WTC11 (cell line): ENCODE measurements at regions not wholly inside any gene's neighbourhood (a gene's known extent, or its start where the extent isn't known, plus 50 kb on each side); places are given as distances from the start of the nearest gene placed in this dataset.

ENCODE experiments used
- ATAC-seq: fragments of 200-7000 bp; cut with Tn5 transposase; 2 replicates; pipeline ENCODE4 v1.10.0; 2021; ENCODE audit warnings: mild to moderate bottlenecking, moderate library complexity
- CTCF ChIA-PET: fragments of 300-600 bp; sonication (Branson Sonifier 250); formaldehyde crosslinking; loops from one replicate; lab custom pipeline; 2021; ENCODE audit warnings: antibody characterized with exemption; lab: Charles Lee
- POLR2A ChIA-PET: fragments of 350-600 bp; sonication (Branson Sonifier 250); formaldehyde crosslinking; loops from one replicate; lab custom pipeline; 2021; ENCODE audit warnings: antibody characterized with exemption; lab: Charles Lee
- DNase-seq: peaks from one replicate; pipeline ENCODE4 v3.0.0; 2021; ENCODE audit warnings: low spot score
- H3K27ac Mint-ChIP-seq: 2 replicates; pipeline ENCODE4 v1.8.0; 2021; ENCODE audit warnings: mixed read lengths
- H3K27me3 Mint-ChIP-seq: 2 replicates; pipeline ENCODE4 v1.8.0; 2021; ENCODE audit warnings: low read depth, mild to moderate bottlenecking, moderate library complexity, mixed read lengths
- H3K36me3 Mint-ChIP-seq: 2 replicates; pipeline ENCODE4 v1.8.0; 2021; ENCODE audit warnings: mixed read lengths
- H3K4me1 Mint-ChIP-seq: 2 replicates; pipeline ENCODE4 v1.8.0; 2022; ENCODE audit warnings: mixed read lengths
- H3K4me3 Mint-ChIP-seq: 2 replicates; pipeline ENCODE4 v1.8.0; 2021; ENCODE audit warnings: mild to moderate bottlenecking, moderate library complexity, mixed read lengths
- H3K9me3 Mint-ChIP-seq: 2 replicates; pipeline ENCODE4 v1.8.0; 2021; ENCODE audit warnings: mixed read lengths
- CREB1 ChIP-seq: sonication (generic); formaldehyde crosslinking; IDR thresholded peaks from 2 replicates; pipeline ENCODE4 v1.8.0; 2023; ENCODE audit warnings: mild to moderate bottlenecking, missing genetic modification reagents
- CREM ChIP-seq: sonication (generic); formaldehyde crosslinking; IDR thresholded peaks from 2 replicates; pipeline ENCODE4 v1.8.1; 2022; ENCODE audit warnings: mild to moderate bottlenecking, missing genetic modification reagents, moderate library complexity
- ELF4 ChIP-seq: sonication (generic); formaldehyde crosslinking; IDR thresholded peaks from 2 replicates; pipeline ENCODE4 v1.8.1; 2022; ENCODE audit warnings: low read depth, mild to moderate bottlenecking, moderate library complexity, missing genetic modification reagents
- EMX1 ChIP-seq: fragments of 250-450 bp; sonication (Bioruptor Pico); IDR thresholded peaks from 2 replicates; pipeline ENCODE4 v1.8.0; 2021; ENCODE audit warnings: mild to moderate bottlenecking
- FOXJ3 ChIP-seq: sonication (generic); formaldehyde crosslinking; IDR thresholded peaks from 2 replicates; pipeline ENCODE4 v1.9.0; 2021; ENCODE audit warnings: missing genetic modification reagents, mild to moderate bottlenecking, borderline replicate concordance
- HMGA2 ChIP-seq: fragments of 250-450 bp; sonication (Bioruptor Pico); IDR thresholded peaks from 2 replicates; pipeline ENCODE4 v1.4.0; 2021; ENCODE audit warnings: mild to moderate bottlenecking, moderate library complexity
- MYBL2 ChIP-seq: sonication (generic); formaldehyde crosslinking; IDR thresholded peaks from 2 replicates; pipeline ENCODE4 v1.8.1; 2023; ENCODE audit warnings: mild to moderate bottlenecking, moderate library complexity, missing genetic modification reagents
- NR1H2 ChIP-seq: sonication (generic); formaldehyde crosslinking; IDR thresholded peaks from 2 replicates; pipeline ENCODE4 v1.9.0; 2021; ENCODE audit warnings: mild to moderate bottlenecking, moderate library complexity, missing genetic modification reagents
- NR2C2 ChIP-seq: sonication (generic); formaldehyde crosslinking; IDR thresholded peaks from 2 replicates; pipeline ENCODE4 v1.8.0; 2022; ENCODE audit warnings: mild to moderate bottlenecking, missing genetic modification reagents
- ZNF416 ChIP-seq: fragments of 250-450 bp; sonication (Bioruptor Pico); IDR thresholded peaks from 2 replicates; pipeline ENCODE4 v1.9.0; 2021; ENCODE audit warnings: mild to moderate bottlenecking, inconsistent platforms
- TF ChIP-seq, protein P1 (sequence below): sonication (generic); formaldehyde crosslinking; IDR thresholded peaks from 2 replicates; pipeline ENCODE4 v1.8.1; 2023; ENCODE audit warnings: mild to moderate bottlenecking, missing genetic modification reagents
- TF ChIP-seq, protein P2 (sequence below): fragments of 250-450 bp; sonication (Bioruptor Pico); IDR thresholded peaks from 2 replicates; pipeline ENCODE4 v1.9.0; 2021; ENCODE audit warnings: mild to moderate bottlenecking
- TF ChIP-seq, protein P3 (sequence below): sonication (generic); formaldehyde crosslinking; IDR thresholded peaks from 2 replicates; pipeline ENCODE4 v1.8.0; 2022; ENCODE audit warnings: mild to moderate bottlenecking, missing genetic modification reagents
- TF ChIP-seq, protein P4 (sequence below): sonication (generic); formaldehyde crosslinking; conservative IDR thresholded peaks from 2 replicates; pipeline ENCODE4 v1.8.1; 2023; ENCODE audit warnings: mild to moderate bottlenecking, low read depth, missing genetic modification reagents, moderate library complexity
- TF ChIP-seq, protein P5 (sequence below): sonication (generic); formaldehyde crosslinking; IDR thresholded peaks from 2 replicates; pipeline ENCODE4 v1.8.1; 2022; ENCODE audit warnings: low read depth, missing genetic modification reagents, borderline replicate concordance
- TF ChIP-seq, protein P6 (sequence below): sonication (generic); formaldehyde crosslinking; conservative IDR thresholded peaks from 2 replicates; pipeline ENCODE4 v1.8.1; 2022; ENCODE audit warnings: mild to moderate bottlenecking, missing genetic modification reagents
- TF ChIP-seq, protein P7 (sequence below): sonication (generic); formaldehyde crosslinking; IDR thresholded peaks from 2 replicates; pipeline ENCODE4 v1.8.1; 2023; ENCODE audit warnings: mild to moderate bottlenecking, missing genetic modification reagents, borderline replicate concordance

DNA sequence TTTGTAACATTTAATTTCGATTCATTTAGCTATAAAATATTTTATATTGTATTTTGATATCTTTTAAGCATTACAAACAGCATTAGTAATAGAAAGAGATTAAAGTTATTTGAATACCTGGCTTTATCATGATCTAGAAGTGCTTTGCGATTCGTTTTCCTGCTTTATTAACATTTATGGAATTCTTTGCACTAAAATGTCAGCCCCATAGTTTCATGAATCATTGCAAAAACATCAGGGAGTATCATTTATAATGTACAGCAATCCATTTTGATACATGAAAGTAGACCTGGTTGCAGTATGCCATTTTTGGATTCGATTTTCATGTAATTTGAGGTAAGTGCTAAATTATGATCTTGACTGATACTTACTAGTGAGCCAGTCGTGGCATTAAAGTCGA, 108.0 kb upstream of the DPYD start:
- no peaks in the 10 kb centered on the region for H3K9me3 Mint-ChIP-seq
- no peak overlapping the region for H3K4me3 Mint-ChIP-seq
- H3K27ac Mint-ChIP-seq = no peak overlapping the region
- ChIA-PET POLR2A (no interaction called here), CTCF (no interaction called here)
- H3K27me3 Mint-ChIP-seq = no peaks in the 10 kb centered on the region
- ATAC-seq (no peak), DNase-seq (no peak)
- H3K36me3 Mint-ChIP-seq = no peaks in the 10 kb centered on the region
- H3K4me1 Mint-ChIP-seq = no peaks in the 10 kb centered on the region
- TF ChIP-seq, protein P1, sequence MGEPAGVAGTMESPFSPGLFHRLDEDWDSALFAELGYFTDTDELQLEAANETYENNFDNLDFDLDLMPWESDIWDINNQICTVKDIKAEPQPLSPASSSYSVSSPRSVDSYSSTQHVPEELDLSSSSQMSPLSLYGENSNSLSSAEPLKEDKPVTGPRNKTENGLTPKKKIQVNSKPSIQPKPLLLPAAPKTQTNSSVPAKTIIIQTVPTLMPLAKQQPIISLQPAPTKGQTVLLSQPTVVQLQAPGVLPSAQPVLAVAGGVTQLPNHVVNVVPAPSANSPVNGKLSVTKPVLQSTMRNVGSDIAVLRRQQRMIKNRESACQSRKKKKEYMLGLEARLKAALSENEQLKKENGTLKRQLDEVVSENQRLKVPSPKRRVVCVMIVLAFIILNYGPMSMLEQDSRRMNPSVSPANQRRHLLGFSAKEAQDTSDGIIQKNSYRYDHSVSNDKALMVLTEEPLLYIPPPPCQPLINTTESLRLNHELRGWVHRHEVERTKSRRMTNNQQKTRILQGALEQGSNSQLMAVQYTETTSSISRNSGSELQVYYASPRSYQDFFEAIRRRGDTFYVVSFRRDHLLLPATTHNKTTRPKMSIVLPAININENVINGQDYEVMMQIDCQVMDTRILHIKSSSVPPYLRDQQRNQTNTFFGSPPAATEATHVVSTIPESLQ = no peak
- TF ChIP-seq, protein P2, sequence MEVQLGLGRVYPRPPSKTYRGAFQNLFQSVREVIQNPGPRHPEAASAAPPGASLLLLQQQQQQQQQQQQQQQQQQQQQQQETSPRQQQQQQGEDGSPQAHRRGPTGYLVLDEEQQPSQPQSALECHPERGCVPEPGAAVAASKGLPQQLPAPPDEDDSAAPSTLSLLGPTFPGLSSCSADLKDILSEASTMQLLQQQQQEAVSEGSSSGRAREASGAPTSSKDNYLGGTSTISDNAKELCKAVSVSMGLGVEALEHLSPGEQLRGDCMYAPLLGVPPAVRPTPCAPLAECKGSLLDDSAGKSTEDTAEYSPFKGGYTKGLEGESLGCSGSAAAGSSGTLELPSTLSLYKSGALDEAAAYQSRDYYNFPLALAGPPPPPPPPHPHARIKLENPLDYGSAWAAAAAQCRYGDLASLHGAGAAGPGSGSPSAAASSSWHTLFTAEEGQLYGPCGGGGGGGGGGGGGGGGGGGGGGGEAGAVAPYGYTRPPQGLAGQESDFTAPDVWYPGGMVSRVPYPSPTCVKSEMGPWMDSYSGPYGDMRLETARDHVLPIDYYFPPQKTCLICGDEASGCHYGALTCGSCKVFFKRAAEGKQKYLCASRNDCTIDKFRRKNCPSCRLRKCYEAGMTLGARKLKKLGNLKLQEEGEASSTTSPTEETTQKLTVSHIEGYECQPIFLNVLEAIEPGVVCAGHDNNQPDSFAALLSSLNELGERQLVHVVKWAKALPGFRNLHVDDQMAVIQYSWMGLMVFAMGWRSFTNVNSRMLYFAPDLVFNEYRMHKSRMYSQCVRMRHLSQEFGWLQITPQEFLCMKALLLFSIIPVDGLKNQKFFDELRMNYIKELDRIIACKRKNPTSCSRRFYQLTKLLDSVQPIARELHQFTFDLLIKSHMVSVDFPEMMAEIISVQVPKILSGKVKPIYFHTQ = no peak
- TF ChIP-seq ELF4 (CRISPR knock-in tag) = no peak

DNA sequence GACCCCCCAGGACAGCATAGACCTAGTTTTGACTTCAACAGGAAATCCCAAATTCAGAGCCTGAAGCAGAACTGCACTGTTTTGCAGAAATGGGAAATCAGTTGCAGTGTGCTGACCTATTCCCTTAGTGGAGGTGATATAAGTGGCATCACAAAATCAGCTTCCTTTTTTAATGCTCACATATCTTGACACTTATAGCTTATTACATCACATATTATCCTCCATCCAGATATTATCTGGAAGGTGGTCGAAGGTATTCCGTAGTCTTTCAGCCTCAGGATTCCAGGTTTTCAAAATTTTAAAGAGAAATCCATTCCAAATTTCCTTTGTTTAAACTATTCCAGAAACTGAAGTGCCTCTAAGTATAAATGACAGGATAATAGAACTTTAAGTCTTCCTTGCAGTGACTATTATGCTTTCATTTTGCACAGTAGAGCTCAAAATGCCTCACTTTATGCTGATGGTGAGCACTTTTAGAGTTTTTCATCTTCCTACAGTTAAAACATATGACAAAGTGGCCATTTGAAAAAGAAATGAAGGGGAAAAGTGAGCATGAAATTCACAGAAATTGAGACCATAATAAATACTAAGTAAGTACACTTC, 106.4 kb upstream of the DPYD start:
- DNase-seq = no peak
- no peak overlapping the region for H3K27ac Mint-ChIP-seq
- no peak overlapping the region for H3K4me3 Mint-ChIP-seq
- no peak for ATAC-seq
- no peaks in the 10 kb centered on the region for H3K9me3 Mint-ChIP-seq
- ChIA-PET CTCF (no interaction called here), POLR2A (no interaction called here)
- no peaks in the 10 kb centered on the region for H3K27me3 Mint-ChIP-seq
- H3K4me1 Mint-ChIP-seq = no peaks in the 10 kb centered on the region
- no peaks in the 10 kb centered on the region for H3K36me3 Mint-ChIP-seq
- TF ChIP-seq, protein P3, sequence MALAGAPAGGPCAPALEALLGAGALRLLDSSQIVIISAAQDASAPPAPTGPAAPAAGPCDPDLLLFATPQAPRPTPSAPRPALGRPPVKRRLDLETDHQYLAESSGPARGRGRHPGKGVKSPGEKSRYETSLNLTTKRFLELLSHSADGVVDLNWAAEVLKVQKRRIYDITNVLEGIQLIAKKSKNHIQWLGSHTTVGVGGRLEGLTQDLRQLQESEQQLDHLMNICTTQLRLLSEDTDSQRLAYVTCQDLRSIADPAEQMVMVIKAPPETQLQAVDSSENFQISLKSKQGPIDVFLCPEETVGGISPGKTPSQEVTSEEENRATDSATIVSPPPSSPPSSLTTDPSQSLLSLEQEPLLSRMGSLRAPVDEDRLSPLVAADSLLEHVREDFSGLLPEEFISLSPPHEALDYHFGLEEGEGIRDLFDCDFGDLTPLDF = no peak
- TF ChIP-seq EMX1 (CRISPR knock-in tag) = no peak
- TF ChIP-seq, protein P4, sequence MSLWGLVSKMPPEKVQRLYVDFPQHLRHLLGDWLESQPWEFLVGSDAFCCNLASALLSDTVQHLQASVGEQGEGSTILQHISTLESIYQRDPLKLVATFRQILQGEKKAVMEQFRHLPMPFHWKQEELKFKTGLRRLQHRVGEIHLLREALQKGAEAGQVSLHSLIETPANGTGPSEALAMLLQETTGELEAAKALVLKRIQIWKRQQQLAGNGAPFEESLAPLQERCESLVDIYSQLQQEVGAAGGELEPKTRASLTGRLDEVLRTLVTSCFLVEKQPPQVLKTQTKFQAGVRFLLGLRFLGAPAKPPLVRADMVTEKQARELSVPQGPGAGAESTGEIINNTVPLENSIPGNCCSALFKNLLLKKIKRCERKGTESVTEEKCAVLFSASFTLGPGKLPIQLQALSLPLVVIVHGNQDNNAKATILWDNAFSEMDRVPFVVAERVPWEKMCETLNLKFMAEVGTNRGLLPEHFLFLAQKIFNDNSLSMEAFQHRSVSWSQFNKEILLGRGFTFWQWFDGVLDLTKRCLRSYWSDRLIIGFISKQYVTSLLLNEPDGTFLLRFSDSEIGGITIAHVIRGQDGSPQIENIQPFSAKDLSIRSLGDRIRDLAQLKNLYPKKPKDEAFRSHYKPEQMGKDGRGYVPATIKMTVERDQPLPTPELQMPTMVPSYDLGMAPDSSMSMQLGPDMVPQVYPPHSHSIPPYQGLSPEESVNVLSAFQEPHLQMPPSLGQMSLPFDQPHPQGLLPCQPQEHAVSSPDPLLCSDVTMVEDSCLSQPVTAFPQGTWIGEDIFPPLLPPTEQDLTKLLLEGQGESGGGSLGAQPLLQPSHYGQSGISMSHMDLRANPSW (CRISPR knock-in tag) = no peak
- no peak for TF ChIP-seq CREM (CRISPR knock-in tag)
- TF ChIP-seq ZNF416 (CRISPR knock-in tag) = no peak
- TF ChIP-seq HMGA2 (CRISPR knock-in tag) = no peak
- TF ChIP-seq, protein P2 = no peak
- TF ChIP-seq, protein P5, sequence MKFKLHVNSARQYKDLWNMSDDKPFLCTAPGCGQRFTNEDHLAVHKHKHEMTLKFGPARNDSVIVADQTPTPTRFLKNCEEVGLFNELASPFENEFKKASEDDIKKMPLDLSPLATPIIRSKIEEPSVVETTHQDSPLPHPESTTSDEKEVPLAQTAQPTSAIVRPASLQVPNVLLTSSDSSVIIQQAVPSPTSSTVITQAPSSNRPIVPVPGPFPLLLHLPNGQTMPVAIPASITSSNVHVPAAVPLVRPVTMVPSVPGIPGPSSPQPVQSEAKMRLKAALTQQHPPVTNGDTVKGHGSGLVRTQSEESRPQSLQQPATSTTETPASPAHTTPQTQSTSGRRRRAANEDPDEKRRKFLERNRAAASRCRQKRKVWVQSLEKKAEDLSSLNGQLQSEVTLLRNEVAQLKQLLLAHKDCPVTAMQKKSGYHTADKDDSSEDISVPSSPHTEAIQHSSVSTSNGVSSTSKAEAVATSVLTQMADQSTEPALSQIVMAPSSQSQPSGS (CRISPR knock-in tag) = no peak
- TF ChIP-seq NR1H2 = no peak
- TF ChIP-seq, protein P6, sequence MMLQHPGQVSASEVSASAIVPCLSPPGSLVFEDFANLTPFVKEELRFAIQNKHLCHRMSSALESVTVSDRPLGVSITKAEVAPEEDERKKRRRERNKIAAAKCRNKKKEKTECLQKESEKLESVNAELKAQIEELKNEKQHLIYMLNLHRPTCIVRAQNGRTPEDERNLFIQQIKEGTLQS = no peak
- no peak for TF ChIP-seq FOXJ3 (CRISPR knock-in tag)
- no peak for TF ChIP-seq MYBL2 (CRISPR knock-in tag)
- no peak for TF ChIP-seq CREB1
- TF ChIP-seq, protein P7, sequence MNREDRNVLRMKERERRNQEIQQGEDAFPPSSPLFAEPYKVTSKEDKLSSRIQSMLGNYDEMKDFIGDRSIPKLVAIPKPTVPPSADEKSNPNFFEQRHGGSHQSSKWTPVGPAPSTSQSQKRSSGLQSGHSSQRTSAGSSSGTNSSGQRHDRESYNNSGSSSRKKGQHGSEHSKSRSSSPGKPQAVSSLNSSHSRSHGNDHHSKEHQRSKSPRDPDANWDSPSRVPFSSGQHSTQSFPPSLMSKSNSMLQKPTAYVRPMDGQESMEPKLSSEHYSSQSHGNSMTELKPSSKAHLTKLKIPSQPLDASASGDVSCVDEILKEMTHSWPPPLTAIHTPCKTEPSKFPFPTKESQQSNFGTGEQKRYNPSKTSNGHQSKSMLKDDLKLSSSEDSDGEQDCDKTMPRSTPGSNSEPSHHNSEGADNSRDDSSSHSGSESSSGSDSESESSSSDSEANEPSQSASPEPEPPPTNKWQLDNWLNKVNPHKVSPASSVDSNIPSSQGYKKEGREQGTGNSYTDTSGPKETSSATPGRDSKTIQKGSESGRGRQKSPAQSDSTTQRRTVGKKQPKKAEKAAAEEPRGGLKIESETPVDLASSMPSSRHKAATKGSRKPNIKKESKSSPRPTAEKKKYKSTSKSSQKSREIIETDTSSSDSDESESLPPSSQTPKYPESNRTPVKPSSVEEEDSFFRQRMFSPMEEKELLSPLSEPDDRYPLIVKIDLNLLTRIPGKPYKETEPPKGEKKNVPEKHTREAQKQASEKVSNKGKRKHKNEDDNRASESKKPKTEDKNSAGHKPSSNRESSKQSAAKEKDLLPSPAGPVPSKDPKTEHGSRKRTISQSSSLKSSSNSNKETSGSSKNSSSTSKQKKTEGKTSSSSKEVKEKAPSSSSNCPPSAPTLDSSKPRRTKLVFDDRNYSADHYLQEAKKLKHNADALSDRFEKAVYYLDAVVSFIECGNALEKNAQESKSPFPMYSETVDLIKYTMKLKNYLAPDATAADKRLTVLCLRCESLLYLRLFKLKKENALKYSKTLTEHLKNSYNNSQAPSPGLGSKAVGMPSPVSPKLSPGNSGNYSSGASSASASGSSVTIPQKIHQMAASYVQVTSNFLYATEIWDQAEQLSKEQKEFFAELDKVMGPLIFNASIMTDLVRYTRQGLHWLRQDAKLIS (CRISPR knock-in tag) = no peak
- no peak for TF ChIP-seq NR2C2 (CRISPR knock-in tag)
